ENCODE measurements at regions not wholly inside any gene's neighbourhood (a gene's known extent, or its start where the extent isn't known, plus 50 kb on each side); places are given as distances from the start of the nearest gene placed in this dataset.

GRCh38 chr12:93043192-93043876 is 114.2 kb upstream of the EEA1 start:
- intact Hi-C loops (cut with DNase I) = no loop called here
- DNase-seq = no peak
- WGBS, 3 donors = 93 to 97% (median 94%) methylated on average over 3 of the region's 3 CpGs
- Histone ChIP-seq H3K36me3 (no peaks in the 10 kb centered on the region), H3K4me1 (ENCODE audit: insufficient read depth) (no peaks in the 10 kb centered on the region), H3K4me3 (no peak overlapping the region), H3K27me3 (no peaks in the 10 kb centered on the region), H3K9me3 (no peaks in the 10 kb centered on the region), H3K27ac (no peak overlapping the region)
- TF ChIP-seq POLR2A (IDR thresholded peaks at IDR 0.05) (no peak), EP300 (IDR thresholded peaks at IDR 0.05) (no peak), CTCF (IDR thresholded peaks at IDR 0.05) (no peak)

GRCh38 chr12:93043877-93044209 is 114.7 kb upstream of the EEA1 start:
- no peaks in the 10 kb centered on the region for H3K27me3 ChIP-seq
- no peaks in the 10 kb centered on the region for H3K4me1 ChIP-seq (ENCODE audit: insufficient read depth)
- no peak overlapping the region for H3K4me3 ChIP-seq
- TF ChIP-seq EP300 (IDR thresholded peaks at IDR 0.05) (no peak), CTCF (IDR thresholded peaks at IDR 0.05) (no peak), POLR2A (IDR thresholded peaks at IDR 0.05) (no peak)
- no peak overlapping the region for H3K27ac ChIP-seq
- no peaks in the 10 kb centered on the region for H3K9me3 ChIP-seq
- no peaks in the 10 kb centered on the region for H3K36me3 ChIP-seq
- intact Hi-C loops (cut with DNase I) = no loop called here
- DNase-seq = no peak
- 89 to 92% (median 90%) methylated on average over 3 of the region's 3 CpGs for WGBS, 3 donors

GRCh38 chr12:93047118-93047517 is 118.0 kb upstream of the EEA1 start:
- Histone ChIP-seq H3K27me3 (no peaks in the 10 kb centered on the region), H3K36me3 (no peaks in the 10 kb centered on the region), H3K9me3 (no peaks in the 10 kb centered on the region), H3K4me1 (ENCODE audit: insufficient read depth) (peaks cover 2% of the 10 kb centered on the region), H3K27ac (no peak overlapping the region), H3K4me3 (no peak overlapping the region)
- intact Hi-C loops (cut with DNase I) = no loop called here
- WGBS, 3 donors = 87 to 99% (median 91%) methylated on average over 1 of the region's 1 CpG
- TF ChIP-seq EP300 (IDR thresholded peaks at IDR 0.05) = no peak
- no peak for DNase-seq

- Histone ChIP-seq H3K27me3 (no peaks in the 10 kb centered on the region), H3K9me3 (no peaks in the 10 kb centered on the region), H3K4me1 (ENCODE audit: insufficient read depth) (peaks cover 2% of the 10 kb centered on the region), H3K4me3 (no peak overlapping the region), H3K27ac (no peak overlapping the region), H3K36me3 (no peaks in the 10 kb centered on the region)
- DNase-seq = no peak
- intact Hi-C loops (cut with DNase I) = no loop called here
- WGBS, 3 donors = 93 to 95% (median 94%) methylated on average over 3 of the region's 3 CpGs
- no peak for TF ChIP-seq POLR2A (IDR thresholded peaks at IDR 0.05)
- TF ChIP-seq CTCF (IDR thresholded peaks at IDR 0.05) = no peak
Measured at GRCh38 chr12:93048656-93049055, 119.6 kb upstream of the EEA1 start.

GRCh38 chr12:93050026-93050747 is 121.1 kb upstream of the EEA1 start:
- intact Hi-C loops (cut with DNase I) = no loop called here
- no peak for TF ChIP-seq EP300 (IDR thresholded peaks at IDR 0.05)
- TF ChIP-seq POLR2A (IDR thresholded peaks at IDR 0.05) = no peak
- TF ChIP-seq CTCF (IDR thresholded peaks at IDR 0.05) = no peak
- WGBS, 3 donors = 43 to 51% (median 44%) methylated on average over 3 of the region's 3 CpGs
- Histone ChIP-seq H3K4me1 (ENCODE audit: insufficient read depth) (peaks cover 2% of the 10 kb centered on the region), H3K36me3 (no peaks in the 10 kb centered on the region), H3K4me3 (no peak overlapping the region), H3K27me3 (no peaks in the 10 kb centered on the region), H3K9me3 (no peaks in the 10 kb centered on the region), H3K27ac (no peak overlapping the region)
- no peak for DNase-seq

Data from ovary (tissue), 7 donors.